ENCODE measurements at regions not wholly inside any gene's neighbourhood (a gene's known extent, or its start where the extent isn't known, plus 50 kb on each side); places are given as distances from the start of the nearest gene placed in this dataset.

DNA sequence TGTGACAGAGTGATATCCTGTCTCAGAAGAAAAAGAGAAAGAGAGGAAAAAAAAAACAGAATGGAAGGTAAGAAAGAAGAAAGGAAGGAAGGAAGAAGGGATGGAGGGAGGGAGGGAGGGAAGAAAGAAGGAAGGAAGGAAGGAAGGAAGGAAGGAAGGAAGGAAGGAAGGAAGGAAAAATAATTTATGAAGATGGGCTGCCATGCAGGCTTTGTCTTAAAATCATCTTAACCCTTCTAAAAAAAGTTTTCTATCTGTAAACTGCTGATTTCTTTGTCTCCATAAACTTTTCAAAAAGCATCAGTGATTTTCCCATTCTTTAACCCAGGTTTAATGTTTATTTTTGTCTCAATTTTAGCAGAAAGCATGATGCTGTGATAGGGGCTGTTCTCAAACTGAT, 1154.1 kb upstream of the CDH6 start:
- DNase-seq: no peak

DNA sequence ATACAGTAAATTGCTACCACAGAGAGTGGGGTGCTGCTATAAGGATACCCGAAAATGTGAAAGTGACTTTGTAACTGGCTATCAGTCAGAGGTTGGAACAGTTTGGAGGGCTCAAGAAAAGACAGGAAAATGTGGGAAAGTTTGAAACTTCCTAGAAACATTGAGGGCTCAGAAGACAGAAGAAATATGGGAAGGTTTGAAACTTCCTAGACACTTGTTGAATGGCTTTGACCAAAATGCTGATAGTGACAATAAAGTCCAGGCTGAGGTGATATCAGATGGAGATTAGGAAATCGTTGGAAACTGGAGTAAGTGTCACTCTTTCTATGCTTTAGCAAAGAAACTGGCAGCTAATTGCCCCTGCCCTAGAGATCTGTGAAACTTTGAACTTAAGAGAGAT, 1158.6 kb upstream of the CDH6 start:
- no peak for DNase-seq

DNA sequence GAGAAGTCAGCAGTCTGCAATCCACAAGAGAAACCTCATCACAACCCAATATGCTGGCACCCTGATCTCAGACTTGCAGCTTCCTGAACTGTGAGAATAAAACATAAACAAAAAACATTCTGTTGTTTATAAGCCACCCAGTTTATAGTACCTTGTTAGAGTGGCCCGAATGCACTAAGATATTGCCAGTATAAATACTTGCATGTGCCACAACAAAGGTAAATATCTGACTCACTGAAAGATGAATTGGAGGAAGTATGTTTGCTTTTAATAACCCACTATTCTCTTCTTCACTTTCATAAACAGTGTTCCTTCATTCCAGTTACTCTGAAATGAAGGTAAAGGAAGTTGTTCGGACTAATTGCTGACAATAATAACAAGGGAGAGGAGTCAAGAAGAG, 1163.4 kb upstream of the CDH6 start:
- DNase-seq: no peak

DNA sequence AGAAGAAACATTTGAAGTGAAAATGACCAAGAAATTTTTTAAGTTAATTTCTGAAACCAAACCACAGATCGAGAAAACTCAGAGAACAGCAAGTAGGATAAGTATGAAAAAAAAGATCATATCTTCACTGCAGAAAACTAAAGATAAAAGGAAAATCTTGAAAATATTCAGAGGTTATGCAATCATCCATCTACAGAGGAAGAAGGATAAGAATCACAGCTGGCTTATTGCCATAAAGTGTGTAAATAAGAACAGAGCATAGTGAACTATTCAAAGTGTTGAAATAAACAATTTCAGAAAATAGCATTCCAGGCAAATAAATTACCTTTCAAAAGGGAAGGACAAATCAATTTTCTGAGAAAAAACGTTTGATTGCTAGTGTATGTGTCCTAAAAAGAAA, 1191.7 kb upstream of the CDH6 start:
- no peak for DNase-seq

DNA sequence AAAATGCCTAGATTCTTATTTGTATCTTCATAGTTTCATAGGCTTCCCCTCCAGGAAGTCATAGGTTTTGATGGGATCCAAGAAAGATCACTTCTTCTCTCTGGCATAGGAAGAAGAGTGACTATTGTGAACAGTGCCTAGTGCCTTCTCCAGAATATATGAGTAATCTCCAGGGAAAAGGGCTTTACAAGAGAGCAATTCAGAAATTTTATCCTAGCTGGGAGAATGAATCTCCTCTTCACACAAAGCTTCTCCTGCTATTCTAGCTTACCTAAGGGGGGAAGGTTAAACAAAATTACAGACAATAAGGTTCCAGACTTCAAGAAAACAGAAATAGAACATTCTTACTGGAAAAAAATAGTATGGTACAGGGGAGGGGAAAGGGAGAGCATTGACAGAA, 1193.3 kb upstream of the CDH6 start:
- no peak for DNase-seq

DNA sequence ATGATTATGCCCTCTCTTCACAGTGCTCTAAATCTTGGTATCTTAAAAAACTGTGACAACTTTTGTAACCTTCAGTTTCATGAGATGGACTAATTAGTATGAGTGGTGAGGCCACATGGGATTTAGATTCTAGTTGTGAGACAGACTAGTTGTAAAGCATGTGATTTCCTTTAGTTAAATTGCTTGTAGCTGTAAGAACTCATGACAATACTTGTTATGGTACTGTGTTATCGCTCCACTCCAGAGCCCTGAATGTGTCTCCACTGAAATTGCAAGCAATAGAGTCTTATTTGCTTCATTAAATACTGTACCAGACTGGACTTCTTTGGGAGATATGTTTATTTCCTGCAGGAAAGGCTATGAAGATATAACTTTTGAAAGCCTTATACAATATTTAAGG, 1198.3 kb upstream of the CDH6 start:
- DNase-seq: no peak

DNA sequence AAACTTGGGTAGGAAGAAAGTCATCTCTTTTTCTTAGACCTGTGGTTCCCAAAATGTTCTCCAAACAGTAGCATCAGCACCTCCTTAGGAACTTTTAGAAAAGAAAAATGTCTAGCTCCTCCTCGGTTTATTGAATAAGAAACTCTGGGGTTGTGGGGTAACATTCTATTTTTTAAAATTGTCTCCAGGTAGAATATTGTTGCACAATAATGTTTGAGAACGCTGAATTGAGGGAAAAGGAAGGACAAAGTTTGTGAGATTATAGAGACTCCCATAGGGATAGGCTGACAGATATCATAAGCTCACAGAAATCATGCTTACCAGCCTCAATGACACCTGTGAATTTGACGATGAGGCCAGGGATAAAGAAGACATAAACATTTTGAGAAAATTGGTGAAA, 1199.0 kb upstream of the CDH6 start:
- no peak for DNase-seq

DNA sequence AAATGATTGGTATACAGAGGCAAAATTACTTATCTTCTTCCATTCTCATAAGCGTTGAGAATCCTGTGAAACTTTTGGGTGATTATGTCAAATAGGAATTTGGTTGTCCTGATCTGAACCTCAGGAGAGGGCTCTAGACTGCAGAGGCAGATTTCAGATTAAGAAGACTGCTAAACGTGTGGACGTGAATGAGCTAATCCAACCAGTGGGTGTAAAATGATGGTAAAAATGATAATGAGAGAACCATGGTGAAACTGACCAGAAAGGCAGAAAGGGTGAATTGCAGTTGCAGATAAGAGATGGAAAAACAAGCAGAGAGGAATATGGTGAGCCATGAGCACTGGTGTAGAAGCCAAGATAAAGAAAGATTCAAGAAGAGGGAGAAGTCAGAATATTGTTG, 1200.2 kb upstream of the CDH6 start:
- no peak for DNase-seq

DNA sequence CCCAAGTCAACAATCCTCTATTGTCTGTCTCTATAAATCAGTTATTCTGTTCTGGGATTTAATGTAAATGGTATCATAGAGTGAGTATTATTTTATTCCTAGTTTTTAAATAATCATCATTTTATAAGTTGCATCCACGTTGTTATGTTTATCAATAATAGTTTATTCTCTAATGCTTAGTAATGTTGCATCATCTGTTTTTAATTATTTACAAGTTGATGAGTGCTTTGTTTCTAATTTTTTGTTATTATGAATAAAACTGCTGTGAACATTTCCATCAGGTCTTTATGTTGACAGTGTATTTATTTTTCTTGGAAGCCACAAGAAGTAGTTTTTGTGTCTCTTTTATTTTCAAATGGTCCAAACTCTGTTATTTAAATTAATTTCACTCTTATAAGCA, 1201.2 kb upstream of the CDH6 start:
- no peak for DNase-seq

DNA sequence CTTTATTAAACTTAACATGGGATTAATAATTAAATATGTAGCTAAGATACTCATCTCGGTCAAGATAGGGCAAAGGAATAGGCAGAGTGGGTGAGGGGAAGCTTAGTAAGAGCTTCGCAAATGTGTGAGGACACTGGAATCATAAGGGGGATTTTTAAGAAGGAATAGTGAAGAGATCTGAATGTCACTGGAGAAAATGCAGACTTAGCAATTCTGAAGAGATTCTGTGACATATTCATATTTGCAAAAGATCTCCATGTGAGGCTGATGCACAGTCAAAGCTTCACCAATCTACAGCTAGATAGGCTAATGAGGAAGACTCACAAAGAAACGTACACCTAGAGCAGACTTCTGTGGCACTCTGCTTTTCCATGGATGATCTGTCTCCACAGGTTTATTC, 1202.8 kb upstream of the CDH6 start:
- no peak for DNase-seq

DNA sequence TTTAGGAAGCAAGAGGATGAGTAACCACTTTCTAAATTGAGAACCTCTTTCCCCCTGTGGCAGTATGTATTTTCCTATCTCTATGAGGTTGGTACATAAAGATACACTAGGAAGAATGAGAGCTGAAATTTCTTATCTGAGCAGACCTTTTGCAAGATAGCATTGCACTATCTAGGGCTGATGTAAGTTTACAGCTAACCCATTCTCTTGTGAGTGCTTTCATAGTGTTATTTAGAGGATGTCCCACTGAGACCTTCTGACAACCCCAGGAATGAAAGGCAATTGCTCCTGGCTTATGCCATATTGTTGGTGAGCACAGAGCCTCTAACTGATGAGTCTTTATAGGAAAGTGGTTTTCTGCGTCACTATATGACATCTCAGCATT, 1209.3 kb upstream of the CDH6 start:
- no peak for DNase-seq

DNA sequence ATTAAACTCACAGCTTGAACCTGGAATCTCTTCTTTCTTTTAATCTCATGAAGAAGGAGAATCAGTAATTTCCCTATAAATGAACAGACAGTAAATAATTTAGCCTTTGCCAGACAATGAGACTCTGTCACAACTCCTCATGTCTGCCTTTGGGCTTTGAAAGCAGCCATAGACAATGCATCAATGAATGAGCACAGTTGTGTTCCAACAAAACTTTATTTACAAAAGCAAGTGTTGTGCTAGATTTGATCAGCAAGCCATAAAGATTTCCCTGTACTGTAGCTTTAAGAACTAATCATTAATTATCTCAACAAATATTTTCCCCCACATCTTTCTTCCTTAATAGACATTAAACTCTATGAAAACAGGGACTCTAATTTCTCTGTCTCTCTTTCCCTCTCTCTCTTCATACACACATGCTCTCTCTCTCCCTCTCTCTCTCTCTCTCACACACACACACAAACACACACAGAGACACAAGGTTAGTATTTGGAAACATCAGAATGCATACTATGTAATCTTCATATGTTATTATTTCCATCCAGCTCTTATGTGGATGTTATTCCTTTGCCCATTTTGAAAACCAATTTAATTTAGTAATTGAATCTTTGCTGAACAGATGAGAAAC, 1209.8 kb upstream of the CDH6 start:
- DNase-seq: no peak

DNA sequence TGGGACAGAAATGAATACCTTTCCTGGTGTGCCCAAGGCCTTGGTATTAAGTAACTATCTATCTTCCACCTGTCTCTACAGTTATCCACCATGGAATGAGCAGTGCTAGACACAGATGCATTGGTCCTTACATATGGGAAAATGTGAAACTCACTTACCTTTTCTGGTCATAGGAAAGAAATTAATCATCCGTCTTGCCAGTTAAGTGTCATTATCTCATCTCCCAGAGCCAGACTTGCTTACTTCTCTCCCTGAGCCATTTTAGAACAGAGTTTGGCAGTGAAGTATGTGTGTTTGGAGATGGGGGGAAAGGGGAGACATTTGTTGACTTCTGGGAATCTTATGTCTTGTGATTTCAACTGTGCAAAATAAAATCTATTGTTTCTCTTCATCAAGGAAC, 1211.0 kb upstream of the CDH6 start:
- DNase-seq: no peak

DNA sequence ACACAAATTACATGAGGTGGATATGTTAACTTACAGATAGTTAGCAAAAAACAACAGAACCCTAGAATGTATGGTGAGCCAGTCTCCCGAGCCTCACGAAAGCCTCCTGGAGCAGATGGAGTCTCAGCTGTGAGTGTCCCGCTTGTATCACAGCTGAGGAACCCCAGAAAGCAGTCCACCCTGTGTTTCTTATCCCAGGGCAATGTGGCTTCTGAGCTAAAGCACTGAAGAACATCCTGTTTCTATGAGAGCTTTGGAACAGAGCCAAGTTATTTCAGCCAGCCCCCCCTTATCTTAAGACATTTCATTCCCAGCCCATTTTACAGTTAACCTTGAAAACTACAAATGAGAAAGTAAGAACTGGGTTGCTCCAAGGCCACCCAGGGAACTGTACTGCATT, 1220.9 kb upstream of the CDH6 start:
- no peak for DNase-seq

DNA sequence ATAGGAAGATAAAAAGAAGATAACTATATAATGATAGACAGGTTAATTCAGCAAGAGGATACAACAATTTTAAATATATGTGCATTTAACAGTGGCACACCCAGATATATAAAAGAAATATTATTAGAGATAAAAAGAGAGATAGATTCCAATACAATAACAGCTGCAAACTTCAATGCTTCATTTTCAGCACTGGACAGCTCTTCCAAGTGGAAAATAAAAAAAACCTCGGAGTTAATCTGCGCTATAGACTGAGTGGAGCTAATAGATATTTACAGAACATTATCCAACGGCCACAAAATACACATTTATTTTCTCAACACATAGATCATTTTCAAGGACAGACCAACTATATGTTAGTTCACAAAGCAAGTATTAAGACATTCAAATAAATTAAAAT, 1229.5 kb upstream of the CDH6 start:
- DNase-seq: no peak

DNA sequence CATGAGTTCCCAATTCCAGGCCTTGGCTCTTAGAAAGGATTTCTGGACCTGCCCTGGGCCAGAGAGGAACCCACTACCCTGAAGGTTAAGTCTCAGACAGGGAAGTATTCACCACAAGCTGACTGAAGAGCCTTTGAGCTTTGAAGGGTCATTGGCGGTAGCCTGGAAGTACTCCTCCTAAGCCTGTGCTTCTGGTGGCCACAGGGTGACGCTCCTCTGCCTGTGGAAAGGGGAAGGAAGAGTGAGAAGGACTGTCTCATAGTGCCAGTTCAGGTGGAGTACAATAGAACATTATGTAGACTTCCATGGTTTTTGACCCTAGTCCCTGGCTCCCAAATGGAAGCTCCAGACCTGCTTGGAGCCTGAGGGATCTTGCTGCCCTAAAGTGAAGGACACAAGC, 1233.2 kb upstream of the CDH6 start:
- DNase-seq: no peak

DNA sequence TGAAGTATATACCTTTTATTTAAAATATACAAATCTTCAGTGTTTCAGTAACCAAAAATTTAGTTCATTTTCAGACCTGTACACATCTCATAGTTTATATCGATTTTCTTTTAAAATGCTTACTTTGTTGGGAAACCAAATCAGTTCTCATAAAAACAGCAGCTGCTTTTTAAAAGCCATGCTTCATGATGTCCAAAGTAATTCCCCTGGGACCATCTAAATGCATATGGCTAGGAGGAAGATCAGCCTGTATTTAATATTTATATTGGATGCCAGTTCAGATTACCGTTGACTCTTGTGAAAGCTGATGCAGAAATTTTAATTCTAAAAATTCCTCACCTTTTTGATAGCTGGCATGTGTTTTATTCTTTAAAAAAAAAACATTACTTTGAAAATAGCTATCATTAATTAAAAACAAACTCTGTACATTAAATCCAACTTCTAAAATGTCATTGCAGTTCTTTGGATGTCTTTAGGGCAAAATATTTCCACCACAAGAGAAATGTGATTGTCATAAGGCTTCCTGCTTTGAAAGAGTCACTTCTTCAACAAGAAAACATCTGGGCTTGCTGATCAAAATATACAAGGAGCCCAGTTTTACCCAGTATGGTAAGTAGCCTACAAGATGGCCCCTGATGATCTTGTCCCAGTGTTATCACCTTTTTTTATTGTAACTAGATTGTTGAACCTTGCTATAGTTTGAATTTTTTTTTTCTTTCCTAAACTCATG, 1242.9 kb upstream of the CDH6 start:
- no peak for DNase-seq

DNA sequence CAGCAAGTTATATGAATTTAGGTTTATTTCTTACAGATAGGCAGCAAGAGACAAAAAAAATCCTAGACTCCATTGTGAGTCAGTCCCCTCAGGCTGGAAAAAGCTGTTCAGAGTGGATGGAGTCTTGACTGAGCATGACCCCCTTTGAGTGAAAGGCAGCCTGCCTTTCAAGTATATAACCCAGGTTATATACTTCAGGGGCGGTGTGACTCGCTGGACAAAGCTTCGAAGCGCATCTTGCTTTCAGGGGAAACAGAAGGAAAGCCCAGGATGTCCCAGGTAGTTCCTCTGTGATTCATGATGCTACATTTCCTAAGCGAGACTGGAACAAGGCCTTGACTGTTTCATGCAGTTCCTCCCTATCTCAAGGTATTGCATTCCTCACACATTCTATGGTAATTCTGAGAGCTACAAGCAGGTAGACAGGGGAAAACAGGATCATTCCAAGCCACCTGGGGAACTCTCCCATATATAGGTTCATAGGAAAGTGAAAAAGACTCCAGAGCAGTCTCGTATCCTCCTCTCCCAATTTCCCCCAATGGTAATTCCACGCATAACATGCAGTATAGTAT, 1244.1 kb upstream of the CDH6 start:
- no peak for DNase-seq

DNA sequence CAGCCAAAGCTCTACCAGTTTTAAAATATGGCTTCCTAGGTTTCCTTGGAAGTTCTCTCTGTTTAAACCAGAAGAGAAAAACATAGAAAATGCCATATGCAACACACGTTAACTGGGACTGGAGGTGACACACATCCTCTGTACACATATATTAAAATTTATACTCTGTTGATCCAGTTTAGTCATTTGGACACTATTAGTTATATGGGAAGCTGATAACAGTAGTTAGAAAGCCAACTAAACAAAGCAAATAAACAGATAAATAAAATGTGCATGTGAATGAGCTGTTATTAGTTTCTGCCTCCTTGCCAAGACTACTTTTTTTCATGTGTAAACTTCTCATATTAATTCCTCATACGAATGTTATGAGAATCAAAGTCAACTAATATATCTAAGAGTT, 1249.2 kb upstream of the CDH6 start:
- no peak for DNase-seq

DNA sequence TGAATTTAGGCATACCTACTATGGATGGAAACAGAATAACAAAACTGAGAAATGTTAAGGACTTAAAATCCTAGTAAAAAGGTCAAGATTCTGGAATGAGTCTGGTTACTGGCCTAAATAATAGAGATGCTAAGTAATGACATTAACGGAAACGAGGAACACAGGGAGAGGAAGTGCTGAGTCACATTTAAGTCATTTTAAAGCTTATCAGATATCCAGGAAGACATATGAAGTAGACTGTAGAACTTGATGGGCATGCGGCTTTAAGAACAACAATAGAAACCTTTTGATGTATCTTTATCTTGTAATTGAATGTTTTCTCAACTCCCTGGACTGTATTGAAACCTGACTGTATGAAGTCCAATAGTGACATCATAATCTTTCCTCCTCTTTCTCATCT, 1251.4 kb upstream of the CDH6 start:
- no peak for DNase-seq

DNA sequence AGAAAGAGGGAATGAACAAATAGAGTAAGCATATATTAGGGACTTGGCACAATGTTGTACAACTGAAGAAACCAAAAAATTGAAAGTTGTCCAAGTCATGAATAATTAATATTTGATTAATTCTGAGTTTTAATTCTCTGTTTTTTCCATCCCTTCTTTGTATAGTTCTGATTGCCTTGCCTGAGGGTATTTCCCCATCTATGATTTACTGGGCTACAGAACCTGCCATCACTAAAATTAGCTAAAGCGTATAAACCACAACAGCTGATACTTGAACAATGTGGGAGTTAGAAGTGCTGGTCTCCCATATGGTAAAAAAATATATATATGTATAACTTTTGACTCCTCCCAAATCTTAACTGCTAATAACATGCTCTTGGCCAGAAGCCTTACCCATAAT, 1253.5 kb upstream of the CDH6 start:
- no peak for DNase-seq

DNA sequence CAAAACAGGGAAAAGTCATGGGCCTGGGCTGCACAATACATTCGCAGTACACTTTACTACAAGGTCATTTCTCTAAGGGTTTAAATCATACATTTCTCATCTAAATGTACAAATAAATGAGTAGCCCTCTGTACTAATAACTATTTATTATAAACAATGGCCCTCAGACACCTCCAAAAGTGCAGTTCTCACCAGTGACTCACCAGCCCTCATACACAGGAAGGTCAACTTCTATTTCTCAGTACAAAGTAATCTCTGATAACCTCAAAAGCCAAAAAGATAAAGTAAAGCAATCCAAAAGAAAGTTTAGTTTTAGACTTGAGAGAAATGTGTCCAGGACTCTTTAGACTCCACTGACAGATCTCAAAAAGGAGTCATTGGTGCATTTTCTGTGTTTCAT, 1258.1 kb upstream of the CDH6 start:
- DNase-seq: no peak

DNA sequence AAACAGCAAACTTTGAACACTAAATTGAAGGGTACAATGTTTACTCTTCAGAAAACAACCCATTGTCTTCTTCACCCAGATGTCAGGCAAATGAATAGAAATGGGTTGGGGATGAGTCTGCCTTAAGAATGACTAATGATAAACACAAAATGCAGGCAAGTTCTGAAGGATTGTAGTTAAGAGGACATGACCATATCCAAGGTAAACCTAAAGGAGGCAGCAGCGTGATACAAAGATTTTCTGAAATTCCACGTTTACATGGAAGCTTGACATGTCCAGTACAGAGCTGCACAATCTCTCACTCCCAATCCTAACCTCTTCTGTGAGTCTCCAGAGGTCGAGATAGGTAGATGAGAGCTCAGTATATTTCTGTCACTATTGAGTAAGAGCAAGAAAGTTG, 1263.2 kb upstream of the CDH6 start:
- no peak for DNase-seq

DNA sequence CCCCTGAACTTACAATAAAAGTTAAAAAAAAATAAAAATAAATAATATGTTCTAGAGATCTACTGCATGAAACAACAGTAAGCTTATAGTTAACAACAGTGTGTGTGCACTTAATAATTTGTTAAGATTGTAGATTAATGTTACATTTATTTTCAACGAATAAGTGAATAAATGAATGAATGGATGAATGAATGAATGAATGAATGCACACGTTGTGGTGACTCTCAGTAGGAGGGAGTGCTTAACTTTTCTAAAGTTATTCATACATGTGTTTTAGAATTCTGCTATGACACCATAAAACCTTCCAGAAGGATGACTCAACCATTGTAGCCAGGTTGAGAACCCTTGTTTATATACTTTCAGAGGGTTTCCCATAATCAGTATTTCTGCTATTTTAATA, 1269.4 kb upstream of the CDH6 start:
- no peak for DNase-seq
